Stomach smooth muscle (tissue), 2 donors: ENCODE measurements at regions not wholly inside any gene's neighbourhood (a gene's known extent, or its start where the extent isn't known, plus 50 kb on each side); places are given as distances from the start of the nearest gene placed in this dataset.

Experiments
- H3K27ac ChIP-seq: one replicate; pipeline ENCODE4 v1.7.0; 2013; ENCODE audit warnings: mild to moderate bottlenecking, low read length, inconsistent platforms
- H3K27me3 ChIP-seq, 2 donors: one replicate each; pipeline ENCODE4 v1.7.0; 2013; ENCODE audit warnings: low read length in 2 of 2; ENCODE audit not compliant: insufficient read depth in 2 of 2, control insufficient read depth in 1 of 2
- H3K36me3 ChIP-seq, 2 donors: one replicate each; pipeline ENCODE4 v1.7.0; 2013; ENCODE audit warnings: low read length in 2 of 2; ENCODE audit not compliant: control insufficient read depth in 2 of 2, insufficient read depth in 2 of 2
- H3K4me1 ChIP-seq: one replicate; pipeline ENCODE4 v1.7.0; 2013; ENCODE audit warnings: low read length; ENCODE audit not compliant: control insufficient read depth, insufficient read depth
- H3K4me3 ChIP-seq, 2 donors: one replicate each; pipeline ENCODE4 v1.7.0; 2013; ENCODE audit warnings: low read length in 2 of 2
- H3K9ac ChIP-seq, 2 donors: one replicate each; pipeline ENCODE4 v1.7.0; 2013; ENCODE audit warnings: low read length in 2 of 2, mild to moderate bottlenecking in 1 of 2
- H3K9me3 ChIP-seq, 2 donors: one replicate each; pipeline ENCODE4 v1.7.0; 2013; ENCODE audit warnings: low read length in 2 of 2; ENCODE audit not compliant: control insufficient read depth in 2 of 2
- donor health status: healthy.
- donor health status: Pancreatic carcinoma.

DNA sequence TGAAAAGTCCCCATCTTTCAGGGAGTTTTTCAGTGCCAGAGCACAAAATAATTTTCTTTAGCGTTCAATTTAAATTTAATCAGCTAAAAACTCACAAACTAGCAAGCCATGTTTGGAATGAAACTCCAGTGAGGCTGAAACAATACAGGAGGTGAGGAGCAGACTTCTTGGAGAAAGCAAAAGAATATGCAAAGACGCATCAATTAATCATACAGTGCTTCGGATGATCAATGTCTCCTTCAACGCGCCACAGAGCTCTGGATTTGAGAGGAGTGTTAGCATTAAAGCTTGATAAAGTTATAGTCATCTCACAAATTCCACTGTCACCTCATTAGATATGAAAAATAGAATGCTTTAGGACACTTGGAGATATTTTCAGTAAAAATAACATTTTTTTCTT lies 248.0 kb downstream of the WDR11 start:
- Histone ChIP-seq H3K9ac (no peak overlapping the region), H3K36me3 (no peaks in the 10 kb centered on the region), H3K4me1 (no peaks in the 10 kb centered on the region), H3K27ac (no peak overlapping the region), H3K4me3 (no peak overlapping the region), H3K9me3 (no peaks in the 10 kb centered on the region), H3K27me3 (no peaks in the 10 kb centered on the region)

DNA sequence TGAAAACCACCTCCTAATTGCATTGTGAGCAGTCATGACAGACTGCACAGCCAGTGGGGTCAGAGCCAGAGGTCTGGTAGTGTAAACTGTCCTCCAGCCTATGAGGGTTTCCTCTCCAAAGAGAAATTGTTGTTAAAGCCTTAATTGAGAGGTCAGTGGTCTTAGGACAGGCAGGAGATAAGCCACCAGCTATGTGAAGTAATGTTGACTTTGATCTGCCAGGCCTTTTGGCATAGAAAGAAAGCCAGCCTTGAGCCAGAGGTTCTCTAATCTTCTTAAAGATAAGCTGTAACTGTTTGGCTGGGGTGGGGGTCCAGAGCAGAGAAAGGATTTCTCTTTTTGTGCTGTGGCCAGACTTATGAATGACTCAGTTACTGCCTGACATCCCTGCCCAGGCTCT lies 248.4 kb downstream of the WDR11 start:
- Histone ChIP-seq H3K36me3 (no peaks in the 10 kb centered on the region), H3K4me3 (no peak overlapping the region), H3K27ac (no peak overlapping the region), H3K9me3 (no peaks in the 10 kb centered on the region), H3K4me1 (no peaks in the 10 kb centered on the region), H3K27me3 (no peaks in the 10 kb centered on the region), H3K9ac (no peak overlapping the region)

DNA sequence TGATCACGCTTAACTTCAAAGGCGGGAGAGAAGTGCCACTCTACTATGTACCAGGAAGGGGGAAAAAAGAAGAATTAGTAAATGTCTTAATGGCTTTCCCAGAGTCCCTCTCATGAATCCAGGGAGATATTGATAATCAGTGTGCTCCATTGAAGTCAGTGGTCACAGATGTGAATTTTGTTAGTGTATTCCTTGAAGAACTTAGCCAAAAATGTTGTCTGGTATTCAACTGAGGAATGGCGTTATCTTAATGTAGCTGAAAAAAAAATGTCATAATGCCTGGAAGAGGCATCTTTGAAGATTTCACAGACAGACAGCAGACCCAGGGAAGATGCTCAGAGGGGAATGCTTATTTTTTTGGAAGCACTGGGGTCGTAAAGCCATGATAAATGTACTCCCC lies 250.4 kb downstream of the WDR11 start:
- H3K27me3 ChIP-seq, result no peaks in the 10 kb centered on the region
- H3K9me3 ChIP-seq, result no peaks in the 10 kb centered on the region
- no peak overlapping the region for H3K27ac ChIP-seq
- H3K4me1 ChIP-seq, result no peaks in the 10 kb centered on the region
- H3K36me3 ChIP-seq, result no peaks in the 10 kb centered on the region
- no peak overlapping the region for H3K9ac ChIP-seq
- no peak overlapping the region for H3K4me3 ChIP-seq

DNA sequence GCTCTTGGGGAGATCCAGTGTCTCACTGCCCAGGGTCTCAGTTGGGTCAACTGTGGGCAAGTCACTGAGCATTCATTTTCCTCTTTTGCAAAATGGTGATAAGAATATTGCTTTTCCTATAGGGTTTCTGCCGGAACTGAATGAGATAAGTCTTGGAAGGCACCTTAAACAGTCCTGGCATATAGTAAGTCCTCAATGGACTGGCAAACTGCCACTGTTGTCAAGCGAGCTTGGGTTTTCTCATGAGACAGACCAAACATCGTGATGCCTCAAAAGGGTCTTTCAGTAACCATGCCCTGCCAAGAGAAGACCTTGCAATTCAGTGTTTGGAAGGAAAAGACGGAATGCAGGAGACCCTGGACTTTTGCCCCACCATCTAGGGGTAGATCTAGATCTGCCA lies 251.5 kb downstream of the WDR11 start:
- Histone ChIP-seq H3K9ac (no peak overlapping the region), H3K4me3 (no peak overlapping the region), H3K36me3 (no peaks in the 10 kb centered on the region), H3K9me3 (no peaks in the 10 kb centered on the region), H3K4me1 (no peaks in the 10 kb centered on the region), H3K27ac (no peak overlapping the region), H3K27me3 (no peaks in the 10 kb centered on the region)

DNA sequence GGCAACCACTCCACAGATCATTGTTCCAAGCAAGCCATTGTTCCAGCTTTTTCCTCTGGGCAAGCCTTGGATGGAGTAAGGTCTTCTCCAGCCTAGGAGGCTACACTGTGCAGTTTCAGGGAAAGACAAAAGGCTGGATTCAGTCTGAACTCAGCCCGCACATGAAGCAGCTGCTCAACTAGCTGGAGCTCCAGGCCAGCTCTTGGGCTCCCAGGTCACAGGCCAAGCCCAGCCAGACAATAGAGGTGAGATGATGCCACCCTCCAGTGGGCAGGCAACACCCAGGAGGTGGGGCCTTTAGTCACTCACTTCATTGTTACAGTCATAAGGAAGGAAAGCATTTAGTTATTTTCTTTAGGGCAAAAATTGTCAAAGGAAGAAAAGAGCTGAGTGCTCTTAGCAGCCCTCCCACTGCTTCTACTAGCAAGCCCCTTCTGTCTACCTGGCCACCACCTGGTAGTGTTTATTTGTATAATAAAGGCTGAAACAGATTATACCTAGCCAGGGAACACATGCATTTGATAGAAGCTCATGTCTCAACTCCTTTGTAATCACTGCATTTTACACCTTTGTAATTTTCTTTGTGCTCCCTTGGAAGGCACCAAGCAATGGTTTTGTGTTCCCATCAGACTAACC lies 253.4 kb downstream of the WDR11 start:
- Histone ChIP-seq H3K27ac (no peak overlapping the region), H3K9me3 (no peaks in the 10 kb centered on the region), H3K9ac (no peak overlapping the region), H3K36me3 (no peaks in the 10 kb centered on the region), H3K4me3 (no peak overlapping the region), H3K4me1 (no peaks in the 10 kb centered on the region), H3K27me3 (no peaks in the 10 kb centered on the region)

DNA sequence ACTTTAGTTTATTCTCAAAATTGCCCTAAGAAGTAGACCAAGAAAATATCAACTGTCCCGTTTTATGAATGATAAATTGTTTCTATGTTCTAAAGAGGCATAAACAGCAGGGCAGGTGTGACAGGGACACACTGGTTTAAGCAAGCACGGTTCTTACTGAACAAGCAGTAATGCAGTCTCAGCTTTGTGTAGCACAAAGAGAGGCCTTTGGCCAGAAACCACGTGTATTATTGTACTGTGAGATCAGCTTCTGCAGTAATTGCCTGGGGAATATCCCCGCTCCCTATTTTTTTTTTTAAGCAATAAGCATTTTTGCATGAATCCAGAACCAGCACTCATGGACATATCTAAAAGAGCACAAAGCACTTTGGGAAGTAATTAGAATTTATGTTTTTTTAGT lies 255.4 kb downstream of the WDR11 start:
- Histone ChIP-seq H3K9me3 (no peaks in the 10 kb centered on the region), H3K27me3 (no peaks in the 10 kb centered on the region), H3K36me3 (no peaks in the 10 kb centered on the region), H3K4me3 (no peak overlapping the region), H3K4me1 (no peaks in the 10 kb centered on the region), H3K27ac (no peak overlapping the region), H3K9ac (no peak overlapping the region)

DNA sequence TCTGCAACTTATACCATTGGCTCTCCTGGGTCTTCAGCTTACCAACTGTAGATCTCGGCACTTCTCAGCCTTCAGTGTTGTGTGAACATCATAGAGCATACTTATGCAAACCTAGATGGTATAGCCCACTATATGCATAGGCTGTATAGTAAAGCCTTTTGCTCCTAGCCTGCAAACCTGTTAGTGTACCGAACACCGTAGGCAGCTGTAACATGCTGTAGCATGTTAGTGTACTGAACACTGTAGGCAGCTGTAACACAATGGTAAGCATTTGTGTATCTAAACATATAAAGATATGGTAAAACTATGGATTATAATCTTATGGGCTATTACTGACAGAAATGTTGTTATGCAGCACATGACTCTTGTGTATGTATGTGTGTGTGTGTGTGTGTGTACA lies 256.9 kb downstream of the WDR11 start:
- no peaks in the 10 kb centered on the region for H3K36me3 ChIP-seq
- H3K4me3 ChIP-seq, result no peak overlapping the region
- no peaks in the 10 kb centered on the region for H3K27me3 ChIP-seq
- no peak overlapping the region for H3K9ac ChIP-seq
- no peaks in the 10 kb centered on the region for H3K9me3 ChIP-seq
- no peak overlapping the region for H3K27ac ChIP-seq
- no peaks in the 10 kb centered on the region for H3K4me1 ChIP-seq

DNA sequence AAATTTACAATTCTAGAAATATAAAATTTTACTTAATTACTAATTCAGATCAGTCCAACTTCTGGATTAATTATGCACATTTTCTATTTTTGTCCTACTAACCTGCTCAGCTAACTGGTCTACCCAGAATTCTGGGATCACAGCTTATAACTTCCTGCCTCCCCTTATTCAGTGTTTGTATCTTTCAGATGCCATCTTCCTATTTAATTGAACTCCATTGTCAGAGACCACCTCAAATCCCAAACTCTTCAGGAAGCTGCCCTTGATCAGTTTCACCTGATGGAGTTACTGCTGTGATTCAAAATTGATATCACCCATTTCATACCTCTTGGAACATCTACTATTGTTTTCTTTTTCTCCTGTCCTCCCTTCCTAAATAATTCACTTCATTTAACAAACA lies 259.2 kb downstream of the WDR11 start:
- no peak overlapping the region for H3K27ac ChIP-seq
- H3K9me3 ChIP-seq, result no peaks in the 10 kb centered on the region
- H3K4me1 ChIP-seq, result no peaks in the 10 kb centered on the region
- no peaks in the 10 kb centered on the region for H3K36me3 ChIP-seq
- H3K9ac ChIP-seq, result no peak overlapping the region
- no peak overlapping the region for H3K4me3 ChIP-seq
- H3K27me3 ChIP-seq, result no peaks in the 10 kb centered on the region

DNA sequence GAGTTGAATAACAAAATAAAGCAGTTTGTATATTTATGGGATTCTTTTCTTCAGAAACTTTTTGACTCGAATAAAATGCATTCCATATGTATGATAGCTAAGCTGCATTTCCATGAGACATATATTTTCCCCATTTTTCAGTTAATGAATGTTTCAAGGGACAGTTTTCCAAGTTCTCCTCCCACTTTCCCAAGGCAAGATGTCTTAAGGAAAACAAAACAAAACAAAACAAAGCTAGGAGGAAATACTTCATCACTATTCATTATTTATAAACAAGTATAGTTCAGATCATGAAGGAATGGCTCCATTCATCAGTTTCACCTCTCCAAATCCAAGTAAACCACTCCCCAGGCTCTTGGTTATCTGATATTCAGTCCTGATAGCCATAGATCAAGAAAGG lies 261.0 kb downstream of the WDR11 start:
- no peaks in the 10 kb centered on the region for H3K36me3 ChIP-seq
- H3K9ac ChIP-seq, result no peak overlapping the region
- no peak overlapping the region for H3K27ac ChIP-seq
- H3K9me3 ChIP-seq, result no peaks in the 10 kb centered on the region
- H3K4me1 ChIP-seq, result no peaks in the 10 kb centered on the region
- H3K4me3 ChIP-seq, result no peak overlapping the region
- H3K27me3 ChIP-seq, result no peaks in the 10 kb centered on the region

DNA sequence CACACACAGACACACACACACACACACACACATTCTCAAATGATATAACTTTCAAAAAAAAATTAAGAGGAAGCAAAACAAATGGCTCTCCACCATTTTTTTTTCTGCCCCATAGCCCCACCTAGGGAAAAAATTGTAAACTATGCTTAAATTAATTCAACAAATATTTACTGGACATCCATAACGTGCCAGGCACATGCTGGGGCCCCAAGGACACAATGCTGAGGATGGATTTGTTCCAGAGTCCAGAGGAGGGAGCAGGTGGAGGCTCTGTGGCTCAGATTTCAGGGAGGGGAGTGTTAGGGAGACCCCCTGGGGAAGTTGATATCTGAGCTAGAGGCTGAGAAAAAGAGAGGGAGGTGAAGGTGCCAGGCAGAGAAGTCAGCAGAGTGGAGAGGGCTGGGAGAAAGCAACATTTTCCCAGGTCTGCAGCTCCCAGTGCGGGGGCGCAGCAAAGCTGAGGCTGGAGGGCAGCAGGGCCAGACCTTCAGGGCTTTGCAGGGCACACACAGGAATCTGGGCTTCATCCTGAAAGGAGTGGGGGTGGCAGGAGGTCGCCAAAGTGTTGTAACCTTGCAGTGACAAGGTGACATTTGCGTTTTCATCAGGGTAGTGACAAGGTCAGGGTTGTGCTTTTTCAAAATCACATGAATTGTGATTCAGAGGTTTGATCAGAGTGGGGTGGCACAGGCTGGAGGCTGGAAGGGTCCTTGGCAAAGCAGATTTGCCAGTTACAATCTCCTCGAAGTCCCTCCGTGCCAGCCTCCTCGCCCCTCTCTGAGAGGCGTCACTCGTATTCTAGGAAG lies 261.6 kb downstream of the WDR11 start:
- Histone ChIP-seq H3K9me3 (no peaks in the 10 kb centered on the region), H3K4me3 (no peak overlapping the region), H3K36me3 (no peaks in the 10 kb centered on the region), H3K27me3 (no peaks in the 10 kb centered on the region), H3K27ac (no peak overlapping the region), H3K4me1 (no peaks in the 10 kb centered on the region), H3K9ac (no peak overlapping the region)

DNA sequence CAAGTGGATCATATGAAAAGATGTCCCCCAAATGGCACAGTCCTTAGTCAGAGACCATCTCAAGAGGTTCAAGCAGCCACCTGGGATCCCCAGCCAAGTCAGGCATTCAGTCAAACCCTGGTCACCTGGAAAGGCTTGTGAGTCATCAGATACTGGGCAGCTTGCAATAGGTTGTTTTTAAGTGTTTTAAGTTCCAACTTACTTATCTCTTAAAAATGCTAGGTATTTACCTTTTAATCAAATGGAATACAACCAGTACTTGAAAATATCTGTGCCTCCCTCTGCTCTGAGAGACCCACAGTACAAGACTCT lies 262.2 kb downstream of the WDR11 start:
- Histone ChIP-seq H3K36me3 (no peaks in the 10 kb centered on the region), H3K4me3 (no peak overlapping the region), H3K27ac (no peak overlapping the region), H3K9me3 (no peaks in the 10 kb centered on the region), H3K9ac (no peak overlapping the region), H3K27me3 (no peaks in the 10 kb centered on the region), H3K4me1 (no peaks in the 10 kb centered on the region)
